22Rv1 (cell line): ENCODE measurements at regions not wholly inside any gene's neighbourhood (a gene's known extent, or its start where the extent isn't known, plus 50 kb on each side); places are given as distances from the start of the nearest gene placed in this dataset.
"Not testable (repeated sequence)": the region's sequence is repeated elsewhere in the genome, so short reads cannot be mapped to it uniquely, and the experiment has no call there.

Experiments used
- H3K27ac ChIP-seq: fragments of 450-650 bp; 2 replicates; pipeline ENCODE4 v1.5.1; 2017
- CTCF ChIP-seq: fragments of 450-650 bp; IDR thresholded peaks from 2 replicates; pipeline ENCODE4 v1.5.1; 2017; ENCODE audit warnings: mild to moderate bottlenecking
- ZFX ChIP-seq: fragments of 450-650 bp; IDR thresholded peaks from 2 replicates; pipeline ENCODE4 v1.6.1; 2017; ENCODE audit warnings: antibody characterized with exemption, borderline replicate concordance

GRCh38 chr3:110680450-110680849, 391.2 kb upstream of the NECTIN3 start:
- H3K27ac ChIP-seq, result no peak overlapping the region
- TF ChIP-seq CTCF (no peak), ZFX (no peak)

GRCh38 chr3:110684466-110684865, 387.1 kb upstream of the NECTIN3 start:
- H3K27ac ChIP-seq, result no peak overlapping the region
- TF ChIP-seq CTCF, result no peak
- TF ChIP-seq ZFX, result no peak

- no peak overlapping the region for H3K27ac ChIP-seq
- no peak for TF ChIP-seq ZFX
- TF ChIP-seq CTCF, result no peak
These were observed 386.0 kb upstream of the NECTIN3 start for GRCh38 chr3:110685630-110686029.

GRCh38 chr3:110686701-110687100, 384.9 kb upstream of the NECTIN3 start:
- no peak for TF ChIP-seq ZFX
- no peak for TF ChIP-seq CTCF
- no peak overlapping the region for H3K27ac ChIP-seq

- TF ChIP-seq CTCF (no peak), ZFX (no peak)
- H3K27ac ChIP-seq, result no peak overlapping the region
These were observed 384.5 kb upstream of the NECTIN3 start for GRCh38 chr3:110687138-110687537.

- no peak overlapping the region for H3K27ac ChIP-seq
- TF ChIP-seq CTCF (no peak), ZFX (no peak)
These were observed 373.7 kb upstream of the NECTIN3 start for GRCh38 chr3:110697961-110698360.

- H3K27ac ChIP-seq, result not testable (repeated sequence)
These were observed 367.3 kb upstream of the NECTIN3 start for GRCh38 chr3:110704332-110704731.

- no peak overlapping the region for H3K27ac ChIP-seq
- TF ChIP-seq ZFX (no peak), CTCF (no peak)
These were observed 363.5 kb upstream of the NECTIN3 start for GRCh38 chr3:110708156-110708555.
